WTC11 (cell line): ENCODE measurements at regions not wholly inside any gene's neighbourhood (a gene's known extent, or its start where the extent isn't known, plus 50 kb on each side); places are given as distances from the start of the nearest gene placed in this dataset.

Experiments
- ATAC-seq: fragments of 200-7000 bp; cut with Tn5 transposase; 2 replicates; pipeline ENCODE4 v1.10.0; 2021; ENCODE audit warnings: mild to moderate bottlenecking, moderate library complexity
- CTCF ChIA-PET: fragments of 300-600 bp; sonication (Branson Sonifier 250); formaldehyde crosslinking; loops from one replicate; lab custom pipeline; 2021; ENCODE audit warnings: antibody characterized with exemption; lab: Charles Lee
- POLR2A ChIA-PET: fragments of 350-600 bp; sonication (Branson Sonifier 250); formaldehyde crosslinking; loops from one replicate; lab custom pipeline; 2021; ENCODE audit warnings: antibody characterized with exemption; lab: Charles Lee
- DNase-seq: peaks from one replicate; pipeline ENCODE4 v3.0.0; 2021; ENCODE audit warnings: low spot score
- H3K27ac Mint-ChIP-seq: 2 replicates; pipeline ENCODE4 v1.8.0; 2021; ENCODE audit warnings: mixed read lengths
- H3K27me3 Mint-ChIP-seq: 2 replicates; pipeline ENCODE4 v1.8.0; 2021; ENCODE audit warnings: low read depth, mild to moderate bottlenecking, moderate library complexity, mixed read lengths
- H3K36me3 Mint-ChIP-seq: 2 replicates; pipeline ENCODE4 v1.8.0; 2021; ENCODE audit warnings: mixed read lengths
- H3K4me1 Mint-ChIP-seq: 2 replicates; pipeline ENCODE4 v1.8.0; 2022; ENCODE audit warnings: mixed read lengths
- H3K4me3 Mint-ChIP-seq: 2 replicates; pipeline ENCODE4 v1.8.0; 2021; ENCODE audit warnings: mild to moderate bottlenecking, moderate library complexity, mixed read lengths
- H3K9me3 Mint-ChIP-seq: 2 replicates; pipeline ENCODE4 v1.8.0; 2021; ENCODE audit warnings: mixed read lengths
- ATF6 ChIP-seq: sonication (generic); formaldehyde crosslinking; IDR thresholded peaks from 2 replicates; pipeline ENCODE4 v1.8.1; 2023; ENCODE audit warnings: mild to moderate bottlenecking, missing genetic modification reagents
- CREB1 ChIP-seq: sonication (generic); formaldehyde crosslinking; IDR thresholded peaks from 2 replicates; pipeline ENCODE4 v1.8.0; 2023; ENCODE audit warnings: mild to moderate bottlenecking, missing genetic modification reagents
- CTCF ChIP-seq: fragments of 200-600 bp; IDR thresholded peaks from 2 replicates; pipeline ENCODE4 v1.8.0; 2022; ENCODE audit warnings: antibody characterized with exemption
- E2F4 ChIP-seq: sonication (generic); formaldehyde crosslinking; IDR thresholded peaks from 2 replicates; pipeline ENCODE4 v1.8.1; 2022; ENCODE audit warnings: low read depth, mild to moderate bottlenecking, moderate library complexity, missing genetic modification reagents, borderline replicate concordance
- E2F5 ChIP-seq: sonication (generic); formaldehyde crosslinking; IDR thresholded peaks from 2 replicates; pipeline ENCODE4 v1.8.1; 2022; ENCODE audit warnings: mild to moderate bottlenecking, moderate library complexity, missing genetic modification reagents
- ETV6 ChIP-seq: sonication (generic); formaldehyde crosslinking; IDR thresholded peaks from 2 replicates; pipeline ENCODE4 v1.8.1; 2022; ENCODE audit warnings: mild to moderate bottlenecking, missing genetic modification reagents
- FOXJ3 ChIP-seq: sonication (generic); formaldehyde crosslinking; IDR thresholded peaks from 2 replicates; pipeline ENCODE4 v1.9.0; 2021; ENCODE audit warnings: missing genetic modification reagents, mild to moderate bottlenecking, borderline replicate concordance
- HMGA2 ChIP-seq: fragments of 250-450 bp; sonication (Bioruptor Pico); IDR thresholded peaks from 2 replicates; pipeline ENCODE4 v1.4.0; 2021; ENCODE audit warnings: mild to moderate bottlenecking, moderate library complexity
- PRRX2 ChIP-seq: fragments of 250-450 bp; sonication (Bioruptor Pico); IDR thresholded peaks from 2 replicates; pipeline ENCODE4 v1.8.0; 2021; ENCODE audit warnings: mild to moderate bottlenecking
- RORB ChIP-seq: fragments of 250-450 bp; sonication (Bioruptor Pico); IDR thresholded peaks from 2 replicates; pipeline ENCODE4 v1.9.0; 2021; ENCODE audit warnings: mild to moderate bottlenecking
- USF2 ChIP-seq: sonication (generic); formaldehyde crosslinking; IDR thresholded peaks from 2 replicates; pipeline ENCODE4 v1.8.1; 2023; ENCODE audit warnings: mild to moderate bottlenecking, missing genetic modification reagents, moderate library complexity
- ZMAT4 ChIP-seq: fragments of 250-450 bp; sonication (Bioruptor Pico); IDR thresholded peaks from 2 replicates; pipeline ENCODE4 v1.9.0; 2021; ENCODE audit warnings: mild to moderate bottlenecking
- ZNF219 ChIP-seq: sonication (generic); formaldehyde crosslinking; IDR thresholded peaks from 2 replicates; pipeline ENCODE4 v1.8.0; 2023; ENCODE audit warnings: missing genetic modification reagents, mild to moderate bottlenecking, borderline replicate concordance
- ZNF532 ChIP-seq: fragments of 250-450 bp; sonication (Bioruptor Pico); IDR thresholded peaks from 2 replicates; pipeline ENCODE4 v1.9.0; 2021; ENCODE audit warnings: mild to moderate bottlenecking, borderline replicate concordance

GRCh38 chr14:62631176-62631575 lies 414.1 kb downstream of the KCNH5 start (continued):
- TF ChIP-seq ZNF532 (CRISPR knock-in tag) (no peak), FOXJ3 (CRISPR knock-in tag) (no peak), E2F5 (CRISPR knock-in tag) (no peak), ZMAT4 (no peak), HMGA2 (no peak), CREB1 (CRISPR knock-in tag) (no peak), USF2 (CRISPR knock-in tag) (no peak), RORB (no peak), CTCF (no peak), ETV6 (CRISPR knock-in tag) (no peak)

GRCh38 chr14:62632771-62633170 lies 412.5 kb downstream of the KCNH5 start:
- DNase-seq (no peak), ATAC-seq (no peak)
- H3K4me1 Mint-ChIP-seq, result no peaks in the 10 kb centered on the region
- peaks cover 24% of the 10 kb centered on the region for H3K9me3 Mint-ChIP-seq
- no peak for TF ChIP-seq E2F4 (CRISPR knock-in tag)
- no peak for TF ChIP-seq ZNF219 (CRISPR knock-in tag)
- TF ChIP-seq ATF6 (CRISPR knock-in tag), result no peak
- TF ChIP-seq PRRX2 (CRISPR knock-in tag), result no peak
- CTCF ChIA-PET, result no interaction called here
- H3K4me3 Mint-ChIP-seq, result no peak overlapping the region
- no peak overlapping the region for H3K27ac Mint-ChIP-seq
- H3K27me3 Mint-ChIP-seq, result peaks cover 3% of the 10 kb centered on the region; the same call in 1 of the 2 replicates
- H3K36me3 Mint-ChIP-seq, result peaks cover 20% of the 10 kb centered on the region
- POLR2A ChIA-PET, result no interaction called here
